ENCODE measurements at regions not wholly inside any gene's neighbourhood (a gene's known extent, or its start where the extent isn't known, plus 50 kb on each side); places are given as distances from the start of the nearest gene placed in this dataset.

- TF ChIP-seq GTF3A (CRISPR knock-in tag; conservative IDR thresholded peaks at IDR 0.05), result no peak
- TF ChIP-seq, protein P1, sequence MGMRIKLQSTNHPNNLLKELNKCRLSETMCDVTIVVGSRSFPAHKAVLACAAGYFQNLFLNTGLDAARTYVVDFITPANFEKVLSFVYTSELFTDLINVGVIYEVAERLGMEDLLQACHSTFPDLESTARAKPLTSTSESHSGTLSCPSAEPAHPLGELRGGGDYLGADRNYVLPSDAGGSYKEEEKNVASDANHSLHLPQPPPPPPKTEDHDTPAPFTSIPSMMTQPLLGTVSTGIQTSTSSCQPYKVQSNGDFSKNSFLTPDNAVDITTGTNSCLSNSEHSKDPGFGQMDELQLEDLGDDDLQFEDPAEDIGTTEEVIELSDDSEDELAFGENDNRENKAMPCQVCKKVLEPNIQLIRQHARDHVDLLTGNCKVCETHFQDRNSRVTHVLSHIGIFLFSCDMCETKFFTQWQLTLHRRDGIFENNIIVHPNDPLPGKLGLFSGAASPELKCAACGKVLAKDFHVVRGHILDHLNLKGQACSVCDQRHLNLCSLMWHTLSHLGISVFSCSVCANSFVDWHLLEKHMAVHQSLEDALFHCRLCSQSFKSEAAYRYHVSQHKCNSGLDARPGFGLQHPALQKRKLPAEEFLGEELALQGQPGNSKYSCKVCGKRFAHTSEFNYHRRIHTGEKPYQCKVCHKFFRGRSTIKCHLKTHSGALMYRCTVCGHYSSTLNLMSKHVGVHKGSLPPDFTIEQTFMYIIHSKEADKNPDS (CRISPR knock-in tag; IDR thresholded peaks at IDR 0.05), result no peak
- no peak for TF ChIP-seq GATAD2A (CRISPR knock-in tag; IDR thresholded peaks at IDR 0.05)
- TF ChIP-seq, protein P2, sequence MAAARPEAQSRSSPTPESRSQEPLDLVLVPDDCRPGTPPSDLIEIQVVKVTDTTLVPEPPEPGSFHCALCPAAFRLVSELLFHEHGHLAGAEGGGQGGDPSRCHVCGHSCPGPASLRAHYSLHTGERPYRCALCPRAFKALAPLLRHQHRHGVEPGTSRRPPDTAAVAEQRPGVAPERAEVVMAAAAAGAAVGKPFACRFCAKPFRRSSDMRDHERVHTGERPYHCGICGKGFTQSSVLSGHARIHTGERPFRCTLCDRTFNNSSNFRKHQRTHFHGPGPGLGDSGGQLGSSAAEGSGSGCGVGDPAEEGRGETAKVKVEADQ (CRISPR knock-in tag; IDR thresholded peaks at IDR 0.05; ENCODE audit: borderline replicate concordance), result no peak
- no peak for TF ChIP-seq HNRNPH1 (optimal IDR thresholded peaks at IDR 0.05; ENCODE audit: low read depth, low read length)
- TF ChIP-seq ZNF841 (CRISPR knock-in tag; IDR thresholded peaks at IDR 0.05; ENCODE audit: borderline replicate concordance), result no peak
- TF ChIP-seq ZNF362 (CRISPR knock-in tag; IDR thresholded peaks at IDR 0.05; ENCODE audit: borderline replicate concordance), result no peak
- no peak for TF ChIP-seq HMGA1 (CRISPR knock-in tag; conservative IDR thresholded peaks at IDR 0.05)
- TF ChIP-seq KMT2A (CRISPR knock-in tag; IDR thresholded peaks at IDR 0.05), result no peak
Measured at GRCh38 chr2:114281188-114281587, 161.3 kb upstream of the DPP10 start (continued).

DNA sequence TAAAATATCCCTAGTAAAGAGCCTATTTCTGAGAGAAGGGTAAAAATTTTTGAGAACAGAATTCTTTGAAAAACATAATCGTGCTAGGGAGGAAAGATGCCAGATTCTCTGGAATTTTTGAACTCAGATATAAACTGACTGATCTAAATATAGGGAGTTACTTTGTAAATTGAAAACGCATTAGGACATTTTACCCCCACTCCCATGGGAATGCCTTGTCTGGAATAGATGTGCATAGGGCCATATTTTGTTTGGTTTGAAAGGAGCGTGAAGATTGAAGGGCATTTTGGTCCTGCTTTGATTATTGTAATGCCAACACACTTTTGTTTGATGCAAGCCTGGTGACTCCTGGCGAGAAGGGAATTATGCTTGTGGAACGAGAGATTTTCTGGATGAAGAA lies 158.7 kb upstream of the DPP10 start:
- H4K20me1 ChIP-seq (ENCODE audit: insufficient read depth, low read length), result no peaks in the 10 kb centered on the region
- no peak overlapping the region for H3K9ac ChIP-seq (ENCODE audit: insufficient read depth, low read depth, low read length)
- no peak overlapping the region for H3K4me2 ChIP-seq (ENCODE audit: low read depth, low read length)
- no peaks in the 10 kb centered on the region for H3K9me3 ChIP-seq (ENCODE audit: low read length)
- 23% methylated on average over 5 of the region's 5 CpGs for WGBS (ENCODE audit: low lambda C conversion rate)
- no peaks in the 10 kb centered on the region for H3K27me3 ChIP-seq (ENCODE audit: control insufficient read depth in 1 of 2, insufficient read depth in 2 of 2, low read length in 2 of 2)
- in situ Hi-C loops (cut with HindIII; ENCODE audit: extremely low pct_ligation_motif_present, low pct_unique_long_range_greater_than_20kb), result no loop called here
- no TSS peak for BruUV-seq (replicated peaks)
- no peak overlapping the region for H3K4me3 ChIP-seq (replicated peaks in 1 of 3; ENCODE audit: insufficient read depth in 1 of 3, low read depth in 2 of 3, low read length in 3 of 3)
- intact Hi-C loops (cut with micrococcal nuclease; ENCODE audit: unreplicated experiment), result no loop called here
- H3K4me1 ChIP-seq (ENCODE audit: insufficient read depth, low read length), result no peaks in the 10 kb centered on the region
- H3K79me2 ChIP-seq (ENCODE audit: insufficient read depth, low read length), result no peaks in the 10 kb centered on the region
- ChIA-PET POLR2A (no interaction called here), CTCF (ENCODE audit: low intra/inter-chr PET ratio, low total read pairs) (no interaction called here)
- ATAC-seq (no peak), FAIRE-seq (no peak), DNase-seq (ENCODE audit: low spot score) (no peak)
- H3K27ac ChIP-seq (ENCODE audit: extremely low read length, insufficient read depth, low read length), result no peak overlapping the region
- no peak for TF ChIP-seq SPEN (CRISPR knock-in tag; IDR thresholded peaks at IDR 0.05; ENCODE audit: low read depth)
- TF ChIP-seq ZNF431 (CRISPR knock-in tag; IDR thresholded peaks at IDR 0.05; ENCODE audit: borderline replicate concordance, low read depth), result no peak
- TF ChIP-seq AGO2 (optimal IDR thresholded peaks at IDR 0.05; ENCODE audit: low read depth, low read length), result no peak
- TF ChIP-seq KLF9 (CRISPR knock-in tag; IDR thresholded peaks at IDR 0.05; ENCODE audit: low read depth), result no peak
- H3K36me3 ChIP-seq (replicated peaks in 1 of 2; ENCODE audit: control insufficient read depth in 1 of 2, insufficient read depth in 2 of 2, low read length in 2 of 2), result no peaks in the 10 kb centered on the region
- H2AFZ ChIP-seq (ENCODE audit: low read length), result no peak overlapping the region
